ENCODE measurements at regions not wholly inside any gene's neighbourhood (a gene's known extent, or its start where the extent isn't known, plus 50 kb on each side); places are given as distances from the start of the nearest gene placed in this dataset.

- no peaks in the 10 kb centered on the region for H3K36me3 ChIP-seq (replicated peaks in 1 of 2)
- H3K27me3 ChIP-seq: no peaks in the 10 kb centered on the region
- no peak for TF ChIP-seq CTCF (IDR thresholded peaks at IDR 0.05)
- no peak for TF ChIP-seq POLR2A (IDR thresholded peaks at IDR 0.05)
- H3K4me3 ChIP-seq: no peak overlapping the region
- 78 to 90% (median 88%) methylated on average over 1 of the region's 1 CpG for WGBS, 4 donors
- intact Hi-C loops (cut with DNase I): loop anchor here in 1 of 2 donors (10.0 kb wide), 1 partner anchor 339 kb away; no protein-coding TSS in a partner anchor
- no peak overlapping the region for H3K27ac ChIP-seq
- H3K9me3 ChIP-seq (replicated peaks in 1 of 3): no peaks in the 10 kb centered on the region
- no peaks in the 10 kb centered on the region for H3K4me1 ChIP-seq (replicated peaks in 1 of 2)
- DNase-seq: no peak
These were observed 89.9 kb upstream of the LSM8 start for GRCh38 chr7:118094044-118094443.

- whole genome bisulfite sequencing, 4 donors: 4 to 12% (median 8%) methylated on average over 2 of the region's 2 CpGs
- Histone ChIP-seq H3K9me3 (replicated peaks in 1 of 3) (no peaks in the 10 kb centered on the region), H3K4me1 (replicated peaks in 1 of 2) (no peaks in the 10 kb centered on the region), H3K4me3 (no peak overlapping the region), H3K27ac (no peak overlapping the region), H3K36me3 (replicated peaks in 1 of 2) (no peaks in the 10 kb centered on the region), H3K27me3 (no peaks in the 10 kb centered on the region)
- TF ChIP-seq CTCF (IDR thresholded peaks at IDR 0.05) (peak in 5 of 6 experiments; percentile 12 to 50 (median 31)), POLR2A (IDR thresholded peaks at IDR 0.05) (no peak)
- DNase-seq: no peak
- intact Hi-C loops (cut with DNase I): no loop called here
These were observed 79.0 kb upstream of the LSM8 start for GRCh38 chr7:118104812-118105441.

GRCh38 chr7:118109607-118110006 lies 74.4 kb upstream of the LSM8 start:
- TF ChIP-seq CTCF (IDR thresholded peaks at IDR 0.05) (no peak), POLR2A (IDR thresholded peaks at IDR 0.05) (no peak)
- H3K9me3 ChIP-seq (replicated peaks in 1 of 3): no peaks in the 10 kb centered on the region
- H3K36me3 ChIP-seq (replicated peaks in 1 of 2): no peaks in the 10 kb centered on the region
- H3K27ac ChIP-seq: no peak overlapping the region
- no peak for DNase-seq
- 79 to 96% (median 83%) methylated on average over 2 of the region's 2 CpGs for WGBS, 4 donors
- intact Hi-C loops (cut with DNase I): no loop called here
- no peaks in the 10 kb centered on the region for H3K27me3 ChIP-seq
- H3K4me1 ChIP-seq (replicated peaks in 1 of 2): no peaks in the 10 kb centered on the region
- H3K4me3 ChIP-seq: no peak overlapping the region

- DNase-seq: no peak
- intact Hi-C loops (cut with DNase I): no loop called here
- H3K27ac ChIP-seq: no peak overlapping the region
- no peaks in the 10 kb centered on the region for H3K36me3 ChIP-seq (replicated peaks in 1 of 2)
- WGBS, 4 donors: 83 to 94% (median 85%) methylated on average over 2 of the region's 2 CpGs
- H3K9me3 ChIP-seq (replicated peaks in 1 of 3): no peaks in the 10 kb centered on the region
- H3K4me1 ChIP-seq (replicated peaks in 1 of 2): no peaks in the 10 kb centered on the region
- TF ChIP-seq POLR2A (IDR thresholded peaks at IDR 0.05) (no peak), CTCF (IDR thresholded peaks at IDR 0.05) (no peak)
- no peak overlapping the region for H3K4me3 ChIP-seq
- H3K27me3 ChIP-seq: no peaks in the 10 kb centered on the region
These were observed 73.6 kb upstream of the LSM8 start for GRCh38 chr7:118110178-118110925.

Measured in adrenal gland (tissue), 9 donors.